Fibroblast of lung (primary cell): ENCODE measurements at regions not wholly inside any gene's neighbourhood (a gene's known extent, or its start where the extent isn't known, plus 50 kb on each side); places are given as distances from the start of the nearest gene placed in this dataset.
"Not testable (repeated sequence)": the region's sequence is repeated elsewhere in the genome, so short reads cannot be mapped to it uniquely, and the experiment has no call there.

Experiments
- DNase-seq, 2 donors: peaks; one replicate each; pipeline versions ENCODE4 v3.0.0 to v3.0.0-alpha.2; 2010; ENCODE audit warnings: low read depth in 2 of 2
- H2AFZ ChIP-seq: 2 replicates; pipeline ENCODE4 v1.5.1; 2012; ENCODE audit warnings: low read length, control low read depth, inconsistent platforms
- H3K27ac ChIP-seq: 2 replicates; pipeline ENCODE4 v1.5.1; 2011; ENCODE audit warnings: low read length, control low read depth; ENCODE audit not compliant: insufficient read depth
- H3K27me3 ChIP-seq: 2 replicates; pipeline ENCODE4 v1.5.1; 2011; ENCODE audit warnings: mild to moderate bottlenecking, low read length; ENCODE audit not compliant: control insufficient read depth, insufficient read depth
- H3K36me3 ChIP-seq: 2 replicates; pipeline ENCODE4 v1.5.1; 2011; ENCODE audit warnings: low read length; ENCODE audit not compliant: control insufficient read depth, insufficient read depth
- H3K4me1 ChIP-seq: 2 replicates; pipeline ENCODE4 v1.5.1; 2011; ENCODE audit warnings: low read length; ENCODE audit not compliant: control insufficient read depth, insufficient read depth; ENCODE audit errors: extremely low read depth
- H3K4me2 ChIP-seq: 2 replicates; pipeline ENCODE4 v1.5.1; 2011; ENCODE audit warnings: low read length, control low read depth; ENCODE audit not compliant: insufficient read depth; ENCODE audit errors: extremely low read depth
- H3K4me3 ChIP-seq, 4 experiments: fragments of 200-600 bp in 1 of 4; sonication (generic) in 1 of 4; replicated peaks in 1 of 4; 2 replicates each; pipeline ENCODE4 v1.5.1; 2011 to 2016; ENCODE audit warnings: low read length in 4 of 4, low read depth in 3 of 4, mild to moderate bottlenecking in 3 of 4, control low read depth in 2 of 4, inconsistent platforms in 1 of 4, mixed read lengths in 1 of 4; ENCODE audit not compliant: insufficient read depth in 1 of 4; ENCODE audit errors: control extremely low read depth in 1 of 4
- H3K79me2 ChIP-seq: 2 replicates; pipeline ENCODE4 v1.5.1; 2012; ENCODE audit warnings: mild to moderate bottlenecking, low read length, inconsistent platforms; ENCODE audit not compliant: control insufficient read depth, insufficient read depth
- H3K9ac ChIP-seq: 2 replicates; pipeline ENCODE4 v1.5.1; 2011; ENCODE audit warnings: mild to moderate bottlenecking, low read length, control low read depth; ENCODE audit not compliant: insufficient read depth
- H3K9me3 ChIP-seq: 2 replicates; pipeline ENCODE4 v1.5.1; 2012; ENCODE audit warnings: low read depth, low read length; ENCODE audit not compliant: control insufficient read depth, insufficient read depth
- H4K20me1 ChIP-seq: 2 replicates; pipeline ENCODE4 v1.5.1; 2011; ENCODE audit warnings: low read length; ENCODE audit not compliant: control insufficient read depth, insufficient read depth; ENCODE audit errors: extremely low read depth
- CTCF ChIP-seq, 2 donors: IDR thresholded peaks in 1 of 2; conservative IDR thresholded peaks in 1 of 2; 1 replicate in 1 of 2; 2 replicates in 1 of 2; pipeline ENCODE4 v1.5.1; 2011 to 2012; ENCODE audit warnings: low read length in 2 of 2, control low read depth in 1 of 2, inconsistent platforms in 1 of 2, low read depth in 1 of 2, mild to moderate bottlenecking in 1 of 2
- EZH2 ChIP-seq: IDR thresholded peaks from 2 replicates; pipeline ENCODE4 v1.5.1; 2012; ENCODE audit warnings: low read length, control low read depth, mild to moderate bottlenecking; ENCODE audit errors: missing control alignments

DNA sequence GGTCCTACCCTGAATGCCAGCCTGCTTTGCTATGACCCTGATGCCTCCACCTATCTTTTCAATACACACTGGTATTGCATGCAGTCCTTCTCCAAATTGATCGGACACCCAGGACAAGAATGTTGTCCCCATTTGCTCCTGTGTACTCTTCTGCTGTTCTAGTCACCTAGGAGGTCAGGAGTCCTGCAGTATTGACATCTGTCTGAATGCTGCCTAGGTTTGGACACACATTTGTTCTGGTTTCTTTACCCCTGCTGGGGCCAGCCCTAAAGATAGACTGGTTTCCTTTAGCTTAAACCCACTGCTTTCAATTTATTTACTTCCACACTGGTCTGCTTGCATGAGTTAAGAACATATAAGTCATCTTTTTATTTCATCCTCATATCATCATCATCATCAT lies 167.0 kb upstream of the CCN2 start:
- H3K27me3 ChIP-seq: no peaks in the 10 kb centered on the region

DNA sequence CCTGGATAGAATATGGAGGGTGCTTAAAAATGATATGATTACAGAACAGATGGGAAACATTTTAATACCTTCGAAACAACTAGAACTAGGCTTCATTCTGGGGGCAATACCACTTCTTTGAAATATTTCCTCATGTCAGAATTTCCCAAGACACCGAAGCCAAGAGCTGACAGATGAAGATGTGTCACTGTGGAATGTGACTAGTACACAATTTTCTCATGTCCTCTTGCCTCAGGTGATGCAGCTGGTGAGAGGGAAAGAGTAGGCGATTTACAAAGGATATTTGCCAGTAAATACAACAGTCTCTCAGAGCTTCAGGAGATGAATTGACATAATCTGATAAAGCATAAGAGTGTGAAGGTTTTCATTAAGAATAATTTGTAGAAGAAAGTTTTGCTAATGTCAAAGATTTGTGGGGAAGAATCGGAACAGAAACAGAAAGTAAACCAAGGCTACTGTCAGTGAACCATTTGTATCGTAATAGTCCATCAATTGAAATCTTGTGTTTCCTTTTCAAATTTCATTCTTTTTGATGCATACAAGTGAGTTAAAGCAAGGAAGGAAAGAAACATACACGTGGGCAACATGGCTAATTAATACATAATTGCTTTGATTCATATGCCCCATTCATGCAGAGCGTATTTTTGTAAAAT lies 164.7 kb upstream of the CCN2 start:
- Histone ChIP-seq H3K79me2 (no peaks in the 10 kb centered on the region), H3K27me3 (no peaks in the 10 kb centered on the region), H3K4me1 (no peaks in the 10 kb centered on the region), H3K27ac (no peak overlapping the region), H3K36me3 (no peaks in the 10 kb centered on the region), H4K20me1 (no peaks in the 10 kb centered on the region), H3K4me3 (peak overlapping the region; percentile 19 to 63 (median 42)), H3K9me3 (no peaks in the 10 kb centered on the region), H2AFZ (peak overlapping the region; percentile 79), H3K4me2 (peak overlapping the region; percentile 95), H3K9ac (no peak overlapping the region)
- no peak for DNase-seq
- TF ChIP-seq EZH2 (no peak), CTCF (conservative IDR thresholded peaks at IDR 0.05 in 1 of 2, IDR thresholded peaks at IDR 0.05 in 1 of 2; ENCODE audit: low read depth in 1 of 2, low read length in 2 of 2) (no peak)

More for the DNA sequence above, 167.0 kb upstream of the CCN2 start:
- TF ChIP-seq EZH2 (no peak), CTCF (conservative IDR thresholded peaks at IDR 0.05 in 1 of 2, IDR thresholded peaks at IDR 0.05 in 1 of 2; ENCODE audit: low read depth in 1 of 2, low read length in 2 of 2) (no peak)
- H3K36me3 ChIP-seq: no peaks in the 10 kb centered on the region
- no peak overlapping the region for H3K4me3 ChIP-seq
- H4K20me1 ChIP-seq: no peaks in the 10 kb centered on the region
- H3K9ac ChIP-seq: no peak overlapping the region
- H3K79me2 ChIP-seq: no peaks in the 10 kb centered on the region
- no peak overlapping the region for H3K4me2 ChIP-seq
- H3K27ac ChIP-seq: no peak overlapping the region
- no peak for DNase-seq
- H3K4me1 ChIP-seq: no peaks in the 10 kb centered on the region
- H2AFZ ChIP-seq: no peak overlapping the region
- no peaks in the 10 kb centered on the region for H3K9me3 ChIP-seq

DNA sequence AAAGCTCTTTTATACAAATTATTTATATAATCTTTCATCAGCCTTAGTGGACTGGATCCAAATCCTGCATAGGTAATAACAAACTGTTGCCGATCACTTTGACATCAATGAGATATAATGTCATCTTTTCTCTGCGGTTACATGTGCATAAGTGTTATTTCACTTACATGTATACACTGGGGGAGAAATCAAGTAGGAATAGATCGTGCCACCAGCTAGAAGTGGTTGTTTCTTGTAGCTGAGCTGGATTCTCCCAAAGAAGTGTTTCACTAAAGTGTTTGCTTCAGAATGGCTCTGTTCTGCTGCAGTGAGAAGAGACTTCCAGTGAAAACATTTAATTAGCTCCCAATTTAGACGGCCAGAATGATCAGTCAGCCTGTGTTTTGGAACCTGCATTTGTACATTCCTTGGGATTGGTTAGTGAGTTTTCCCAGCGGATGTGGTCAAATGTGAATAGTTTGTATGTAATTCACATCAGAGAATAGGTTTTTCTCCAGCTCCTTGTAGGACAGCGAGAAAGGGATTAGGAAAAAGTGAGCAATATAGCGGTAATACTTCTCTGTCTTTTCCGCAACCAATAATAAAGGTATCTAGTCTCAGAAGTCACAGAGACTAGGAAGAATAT lies 163.1 kb upstream of the CCN2 start:
- Histone ChIP-seq H3K27me3 (no peaks in the 10 kb centered on the region), H3K4me1 (no peaks in the 10 kb centered on the region), H4K20me1 (no peaks in the 10 kb centered on the region), H3K9ac (no peak overlapping the region), H3K4me2 (peak overlapping the region; percentile 27), H3K9me3 (no peaks in the 10 kb centered on the region), H3K79me2 (no peaks in the 10 kb centered on the region), H3K4me3 (no peak overlapping the region), H2AFZ (peak overlapping the region; percentile 1), H3K27ac (peak overlapping the region; percentile 4), H3K36me3 (no peaks in the 10 kb centered on the region)
- no peak for TF ChIP-seq CTCF (conservative IDR thresholded peaks at IDR 0.05 in 1 of 2, IDR thresholded peaks at IDR 0.05 in 1 of 2; ENCODE audit: low read depth in 1 of 2, low read length in 2 of 2)
- TF ChIP-seq EZH2: no peak
- peak; percentile 34 to 76 for DNase-seq

- H3K9ac ChIP-seq, H3K4me3 ChIP-seq, H3K27me3 ChIP-seq, H2AFZ ChIP-seq, H3K4me2 ChIP-seq, H3K9me3 ChIP-seq, DNase-seq, H4K20me1 ChIP-seq, H3K79me2 ChIP-seq, H3K27ac ChIP-seq, H3K36me3 ChIP-seq, H3K4me1 ChIP-seq: not testable (repeated sequence)
These were observed 158.6 kb upstream of the CCN2 start for GRCh38 chr6:132109752-132110151.
